KBM-7 (cell line): ENCODE measurements at regions not wholly inside any gene's neighbourhood (a gene's known extent, or its start where the extent isn't known, plus 50 kb on each side); places are given as distances from the start of the nearest gene placed in this dataset.

ENCODE experiments used
- DNase-seq: peaks from one replicate; pipeline ENCODE4 v3.0.0-alpha.2; 2015
- in situ Hi-C: fragments of 300-500 bp; cut with MboI; formaldehyde crosslinking; loops from 2 replicates; pipeline ENCODE4 v1.14.3; 2020; ENCODE audit warnings: low sequenced_read_pairs, low pct_unique_long_range_greater_than_20kb, mixed read lengths

DNA sequence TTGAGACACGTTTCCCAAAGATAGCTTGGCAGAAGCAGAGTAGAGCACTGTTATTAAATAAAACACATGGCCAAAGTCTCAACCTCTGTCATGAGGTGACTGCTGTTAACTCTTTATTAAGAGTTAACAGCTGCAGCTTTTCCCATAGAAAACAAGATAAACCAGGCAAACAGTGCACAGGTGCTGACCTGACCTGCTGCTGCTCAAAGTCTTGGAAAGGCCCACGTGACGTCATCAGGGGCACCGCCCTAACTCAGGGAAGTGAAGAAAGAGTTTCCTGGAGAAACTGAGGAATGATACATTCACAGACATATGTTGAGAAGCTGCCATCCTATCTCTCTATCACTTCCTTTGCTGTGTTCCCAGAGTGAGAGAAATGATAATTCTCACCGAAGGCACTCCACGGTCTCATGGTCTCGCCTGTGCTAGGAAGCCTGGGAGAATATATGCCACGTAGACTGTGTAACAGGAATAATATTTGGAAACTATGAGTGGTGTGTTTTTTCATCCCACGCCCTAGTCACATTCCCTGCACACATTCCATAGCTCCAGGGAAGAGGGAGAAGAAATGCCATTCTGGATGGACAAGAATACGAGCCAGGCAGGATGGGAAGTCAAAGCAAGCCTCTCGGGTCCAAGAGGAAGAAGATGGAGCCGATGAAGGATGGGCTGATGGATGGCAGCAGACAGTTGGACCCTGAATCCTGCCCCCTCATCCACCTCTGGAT is 146.2 kb upstream of the NFE2L3 start:
- in situ Hi-C loops = no loop called here
- no peak for DNase-seq

DNA sequence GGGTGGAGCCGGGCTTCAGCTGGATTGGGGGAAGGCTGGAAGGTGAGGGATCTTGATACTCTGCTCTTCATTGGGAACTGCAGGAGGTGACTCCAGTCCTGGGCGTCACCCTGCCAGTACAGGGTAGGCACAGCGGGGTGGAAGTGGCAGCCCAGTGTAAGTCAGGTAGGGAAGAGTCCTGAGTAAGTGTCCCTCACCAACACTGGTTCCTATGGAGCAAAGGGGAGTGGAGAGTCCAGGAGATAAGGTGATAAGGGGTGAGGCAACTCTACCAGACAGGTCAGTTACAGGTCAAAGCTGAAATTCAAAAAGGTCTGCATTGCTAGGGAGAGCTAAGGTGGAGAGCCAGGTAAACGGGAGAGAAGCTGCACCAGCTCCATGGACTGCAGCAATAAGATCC is 145.6 kb upstream of the NFE2L3 start:
- no peak for DNase-seq
- in situ Hi-C loops = no loop called here

DNA sequence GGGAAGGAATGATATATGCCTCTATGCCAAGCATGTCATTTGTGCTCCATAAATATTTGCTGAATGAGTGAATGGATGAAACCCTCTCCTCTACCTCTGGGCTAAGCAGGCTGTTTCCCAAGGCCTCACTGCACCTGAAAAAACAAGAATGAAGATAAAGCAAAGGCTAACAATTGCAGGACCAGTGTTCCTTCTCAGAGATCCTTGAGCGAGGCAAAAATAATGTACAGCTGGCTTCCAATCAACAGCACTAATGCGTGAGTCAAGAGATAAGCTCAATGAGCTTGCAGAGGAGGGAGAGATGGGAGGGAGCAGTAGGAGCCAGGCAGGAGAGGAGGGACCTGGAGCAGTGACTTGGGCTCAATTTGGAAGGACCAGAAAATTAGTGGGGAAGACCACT is 144.5 kb upstream of the NFE2L3 start:
- no peak for DNase-seq

DNA sequence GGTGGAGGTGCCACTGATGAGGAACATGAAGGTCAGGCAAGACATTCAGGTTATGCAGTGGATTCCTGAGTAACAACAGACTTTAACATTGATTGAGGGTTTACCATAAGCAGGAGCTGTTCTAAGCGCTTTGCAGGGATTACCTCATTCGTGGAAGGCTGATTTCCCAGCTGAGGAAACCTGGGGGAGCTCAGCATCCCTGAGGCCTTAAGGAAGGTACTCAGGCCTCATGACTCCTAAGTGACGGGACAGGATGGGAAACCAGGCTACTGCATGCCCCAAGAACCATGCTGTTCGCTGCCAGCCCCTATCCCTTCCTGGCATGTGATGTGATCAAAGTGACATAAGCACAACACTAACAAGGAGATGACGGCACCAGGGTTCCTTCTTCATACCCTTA is 143.6 kb upstream of the NFE2L3 start:
- in situ Hi-C loops = no loop called here
- DNase-seq = no peak

More for the DNA sequence above, 144.5 kb upstream of the NFE2L3 start:
- in situ Hi-C loops = no loop called here

DNA sequence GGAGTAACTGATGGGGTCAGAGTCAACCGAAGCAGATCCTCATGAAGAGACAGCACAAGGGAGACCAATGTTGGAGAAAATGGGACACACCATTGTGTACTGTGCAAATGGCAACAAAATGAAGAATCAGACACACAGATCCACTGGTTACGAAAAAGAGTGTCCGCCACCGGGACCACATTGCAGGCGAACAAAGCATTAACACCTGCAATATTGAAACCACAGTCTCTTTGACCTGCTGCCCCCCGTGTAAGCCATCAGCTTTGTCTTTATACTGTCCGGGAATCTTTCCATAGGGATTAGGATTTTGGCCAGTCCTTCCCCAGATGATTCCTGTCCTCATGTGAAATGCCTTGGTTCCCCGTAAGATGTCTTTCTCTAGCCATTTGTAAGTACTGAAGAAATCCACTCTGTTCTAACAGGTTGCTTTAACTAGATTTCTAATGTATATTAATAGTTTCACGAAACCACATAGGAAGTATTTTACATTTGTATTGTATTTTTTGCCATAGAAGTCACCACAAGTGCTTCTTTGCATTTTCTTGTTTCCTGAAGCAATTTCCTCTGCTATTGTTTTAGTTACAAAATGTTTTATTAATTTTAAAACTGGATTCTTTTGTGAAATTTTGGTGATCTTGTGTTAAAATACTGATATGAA is 140.8 kb upstream of the NFE2L3 start:
- no peak for DNase-seq
- in situ Hi-C loops = no loop called here

DNA sequence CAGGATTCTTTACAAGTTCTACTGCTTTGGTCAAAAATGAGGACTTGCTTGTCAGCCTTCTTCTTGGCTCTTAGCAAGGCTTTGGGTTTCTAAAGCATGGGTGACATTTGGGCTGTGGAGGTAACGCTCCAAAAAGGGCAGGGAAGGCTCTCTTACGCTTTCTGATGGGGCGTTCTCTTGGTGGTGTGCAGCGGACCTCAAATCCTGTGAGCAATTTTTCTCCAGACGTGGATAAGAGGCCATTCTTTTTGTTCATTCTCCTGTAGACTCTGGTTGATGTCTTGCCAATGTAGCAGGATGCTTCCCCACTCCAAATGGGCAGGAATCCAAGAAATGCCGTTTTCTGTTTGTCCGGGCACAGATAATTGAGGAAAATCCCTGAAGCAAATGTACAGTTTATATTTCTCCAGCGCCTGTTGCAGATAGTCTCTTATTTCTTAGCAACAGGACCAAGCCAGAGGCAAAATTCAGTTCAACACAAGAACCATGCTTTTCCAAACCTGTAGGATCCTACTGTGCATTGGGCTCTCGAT is 138.4 kb upstream of the NFE2L3 start:
- in situ Hi-C loops = no loop called here
- DNase-seq = peak; percentile 9

DNA sequence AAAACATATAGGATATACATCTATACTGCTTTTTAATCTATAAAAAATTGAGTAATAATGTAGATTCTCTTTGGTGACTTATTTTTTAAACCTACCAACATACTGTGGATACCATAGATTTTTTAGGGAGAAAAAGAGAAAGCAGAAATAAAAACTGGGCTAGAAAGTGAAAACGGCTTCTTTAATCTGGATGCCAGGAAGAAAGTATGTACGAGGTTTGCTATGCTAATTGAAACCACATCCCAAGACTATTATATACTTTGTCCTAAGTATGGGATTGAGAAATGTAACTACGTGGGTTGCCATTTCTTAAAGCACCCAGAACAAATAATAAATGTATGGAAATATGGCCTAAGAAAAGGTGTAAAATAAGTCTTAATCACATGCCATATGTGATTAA is 129.0 kb upstream of the NFE2L3 start:
- DNase-seq = no peak
- in situ Hi-C loops = no loop called here

DNA sequence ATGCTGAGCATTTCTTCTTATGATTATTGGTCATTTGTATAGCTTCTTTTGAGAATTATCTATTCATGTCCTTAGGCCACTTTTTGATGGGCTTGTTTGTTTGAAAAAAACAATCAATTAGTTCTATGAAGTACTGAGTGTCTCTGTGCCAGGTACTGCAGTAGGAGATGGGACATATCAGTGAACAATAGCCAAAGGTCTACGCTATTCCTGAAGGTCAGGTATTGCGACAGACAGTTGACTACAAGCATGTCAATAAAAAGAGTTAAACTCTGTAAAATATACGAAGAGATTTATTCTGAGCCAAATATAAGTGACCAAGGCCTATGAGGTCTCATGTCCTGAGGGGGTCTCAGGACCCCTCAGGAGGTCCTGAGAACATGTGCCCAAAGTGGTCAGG is 122.1 kb upstream of the NFE2L3 start:
- DNase-seq = no peak
- in situ Hi-C loops = no loop called here

DNA sequence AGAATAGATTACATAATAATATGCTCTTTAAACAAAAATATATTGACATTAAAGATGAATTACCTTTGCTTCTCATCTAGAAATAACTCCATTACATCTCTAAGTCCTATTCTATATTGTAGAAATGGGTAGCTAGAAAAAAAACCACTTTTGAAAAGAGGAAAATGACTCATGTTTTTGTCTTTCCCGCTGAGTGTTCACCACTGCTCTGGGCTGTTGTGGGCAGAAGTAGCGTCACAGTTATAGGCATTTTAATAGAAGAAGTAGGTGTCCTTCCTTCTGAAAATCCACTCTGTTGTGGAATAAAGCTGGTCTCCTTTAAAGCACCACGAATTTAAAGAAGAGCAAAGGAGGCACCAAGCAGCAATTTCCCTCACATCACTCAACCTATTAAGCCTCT is 117.6 kb upstream of the NFE2L3 start:
- no peak for DNase-seq
- in situ Hi-C loops = no loop called here

DNA sequence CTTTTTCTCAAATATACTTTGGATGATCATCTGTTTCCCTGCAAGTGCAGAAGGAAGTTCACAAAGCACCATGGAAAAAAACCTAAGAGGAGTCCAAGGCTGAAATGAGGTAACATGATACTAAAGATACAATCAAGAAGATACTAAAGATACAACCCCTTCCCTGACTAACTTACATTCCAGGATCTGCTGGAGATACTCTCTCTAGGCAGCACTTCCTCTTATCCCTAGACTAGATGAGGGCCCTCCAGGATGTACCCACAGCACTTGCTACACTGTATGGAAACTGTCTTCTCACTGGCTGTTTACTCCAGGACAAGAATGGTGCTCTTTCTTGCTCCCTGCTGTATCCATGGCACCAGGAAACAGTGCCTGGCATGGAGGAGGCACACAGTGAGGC is 116.4 kb upstream of the NFE2L3 start:
- in situ Hi-C loops = no loop called here

DNA sequence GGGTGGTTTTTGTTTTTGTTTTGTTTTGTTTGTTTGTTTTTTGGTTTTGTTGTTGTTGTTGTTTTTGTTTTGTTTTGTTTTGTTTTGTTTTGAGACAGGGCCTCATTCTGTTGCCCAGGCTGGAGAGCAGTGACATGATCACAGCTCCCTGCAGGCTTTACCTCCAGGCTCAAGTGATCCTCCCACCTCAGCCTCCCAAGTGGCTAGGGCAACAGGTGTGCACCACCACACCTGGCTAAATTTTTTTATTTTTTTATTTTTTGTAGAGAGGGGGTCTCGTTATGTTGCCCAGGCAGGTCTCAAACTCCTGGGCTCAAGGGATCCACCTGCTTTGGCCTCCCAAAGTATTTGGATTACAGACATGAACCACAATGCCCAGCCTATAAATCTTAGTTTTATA is 115.9 kb upstream of the NFE2L3 start:
- in situ Hi-C loops = no loop called here
- no peak for DNase-seq

More for the DNA sequence above, 116.4 kb upstream of the NFE2L3 start:
- no peak for DNase-seq

DNA sequence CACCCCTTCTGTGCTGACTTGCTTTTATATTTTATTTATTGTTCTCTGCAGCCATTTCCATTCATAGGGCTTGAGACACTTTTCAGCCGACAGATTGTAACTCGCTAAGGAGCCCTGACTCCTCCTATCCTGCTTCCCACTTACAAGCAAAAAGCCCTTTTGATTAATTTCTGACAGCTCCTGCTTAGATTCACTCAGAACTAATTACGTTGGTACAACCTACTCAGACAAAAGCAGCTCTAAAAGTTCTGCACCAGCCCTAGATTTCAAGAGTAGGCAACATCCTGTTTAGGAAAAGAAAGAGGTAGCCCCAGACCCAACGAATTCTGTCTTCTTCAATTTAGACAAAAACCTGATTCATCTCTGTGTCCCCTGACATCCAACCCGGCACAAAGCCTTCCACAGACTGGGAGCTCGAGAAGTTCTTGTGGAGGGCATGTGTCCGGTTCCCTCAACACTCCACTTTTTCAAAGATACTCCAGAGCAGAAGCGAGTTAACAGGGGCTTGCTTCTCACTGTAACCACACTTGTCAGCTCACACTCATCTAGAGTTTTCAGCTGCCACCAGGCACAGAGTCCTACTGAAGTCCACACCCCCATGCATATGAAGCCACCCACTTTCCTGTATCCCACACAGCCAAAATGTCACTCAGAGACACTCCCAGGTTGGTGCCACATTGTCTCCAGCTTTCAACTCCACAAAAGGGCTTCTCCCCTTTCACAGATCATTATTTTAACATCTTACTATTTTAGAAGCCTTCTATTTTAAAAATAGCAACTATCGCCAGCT is 113.6 kb upstream of the NFE2L3 start:
- no peak for DNase-seq
- in situ Hi-C loops = no loop called here

DNA sequence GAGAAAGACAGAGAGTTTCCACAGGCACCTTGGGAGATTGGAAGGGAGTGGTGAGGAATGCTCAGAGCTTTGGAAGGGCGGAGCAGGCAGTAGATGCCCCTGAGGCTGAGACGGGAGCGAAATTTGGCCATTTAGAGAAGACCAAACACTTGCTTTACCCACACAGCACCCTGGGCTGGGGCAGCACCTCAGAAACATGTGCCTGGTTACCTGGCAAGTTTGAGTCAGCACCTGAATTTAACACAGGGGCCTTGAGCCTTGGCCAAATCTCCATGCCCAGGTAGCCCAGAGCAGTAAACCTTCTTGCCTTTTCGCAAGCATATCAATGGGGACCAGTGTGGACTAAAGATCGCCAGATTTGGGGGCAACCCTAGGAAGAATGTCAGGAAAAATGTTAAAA is 111.9 kb upstream of the NFE2L3 start:
- DNase-seq = no peak

DNA sequence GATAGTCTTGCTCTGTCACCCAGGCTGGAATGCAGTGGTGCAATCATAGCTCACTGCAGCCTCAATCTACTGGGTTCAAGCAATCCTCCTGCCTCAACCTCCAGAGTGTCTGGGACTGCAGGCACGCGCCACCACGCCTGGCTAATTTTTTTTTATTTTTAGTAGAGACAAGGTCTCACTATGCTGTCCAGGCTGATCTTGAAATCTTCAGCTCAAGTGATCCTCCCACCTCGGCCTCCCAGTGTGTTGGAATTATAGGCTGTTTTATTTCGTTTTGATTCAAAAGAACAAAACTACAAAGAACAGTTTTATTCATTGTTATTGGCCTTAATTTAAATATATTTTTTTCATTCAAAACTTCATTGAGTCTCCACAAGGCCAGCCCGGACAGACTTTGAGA is 109.8 kb upstream of the NFE2L3 start:
- DNase-seq = no peak
- in situ Hi-C loops = no loop called here

More for the DNA sequence above, 111.9 kb upstream of the NFE2L3 start:
- in situ Hi-C loops = no loop called here

DNA sequence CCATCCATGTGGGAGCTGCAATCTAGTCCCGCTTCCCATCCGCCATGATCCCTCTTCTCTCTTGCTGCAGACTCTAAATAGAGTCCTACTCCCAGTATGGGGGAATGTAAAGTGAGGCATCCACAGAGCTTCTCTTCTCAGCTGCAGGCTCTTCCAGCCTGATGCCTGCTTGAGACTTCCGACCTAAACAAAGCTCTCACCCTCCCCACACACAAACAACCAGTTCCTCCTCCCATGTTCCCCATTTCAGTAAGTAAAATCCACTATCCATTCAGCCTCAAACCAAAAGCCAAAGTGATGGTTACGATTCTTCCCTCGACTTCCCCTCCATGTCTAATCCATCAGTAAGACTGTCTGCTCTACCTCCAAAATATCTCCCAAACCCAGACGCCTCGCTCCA is 108.2 kb upstream of the NFE2L3 start:
- in situ Hi-C loops = no loop called here
- no peak for DNase-seq

DNA sequence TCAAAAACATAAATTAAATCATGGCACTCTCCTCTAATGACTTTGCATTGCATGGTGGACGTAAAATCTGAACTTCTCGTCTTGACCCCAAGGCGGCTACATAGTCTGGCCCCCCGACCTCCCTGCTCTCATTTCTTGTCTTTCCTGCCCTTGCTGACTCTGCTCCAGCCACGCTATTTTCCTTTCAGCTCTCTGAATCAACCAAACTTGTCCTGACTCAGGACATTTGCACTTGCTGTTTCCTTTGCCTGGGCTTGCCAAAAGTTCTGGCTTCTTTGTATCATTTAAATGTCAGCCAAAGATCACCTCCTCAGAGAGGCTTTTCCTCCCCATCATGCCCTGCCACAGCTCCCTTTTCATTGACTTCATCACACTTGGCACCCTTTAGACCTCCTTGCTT is 107.7 kb upstream of the NFE2L3 start:
- in situ Hi-C loops = no loop called here
- no peak for DNase-seq

DNA sequence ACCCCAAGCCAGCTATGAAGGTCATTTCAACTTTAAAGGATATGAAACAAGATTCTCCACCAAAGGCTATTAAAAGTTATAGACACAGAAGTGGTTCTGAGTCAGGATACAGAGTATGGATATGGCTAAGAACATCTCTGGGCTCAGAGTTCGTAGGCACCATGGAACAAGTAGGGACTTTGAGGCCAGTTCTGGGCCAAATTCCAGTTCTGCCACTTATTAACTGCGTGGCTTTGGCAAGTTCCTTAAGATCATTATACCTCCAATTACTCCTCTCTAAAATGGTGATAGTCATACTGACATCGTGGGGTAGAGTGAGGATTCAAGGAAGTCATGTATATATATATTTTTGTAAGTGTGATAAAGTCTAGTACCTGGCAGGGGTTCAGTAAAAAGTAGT is 105.8 kb upstream of the NFE2L3 start:
- no peak for DNase-seq
- in situ Hi-C loops = no loop called here

DNA sequence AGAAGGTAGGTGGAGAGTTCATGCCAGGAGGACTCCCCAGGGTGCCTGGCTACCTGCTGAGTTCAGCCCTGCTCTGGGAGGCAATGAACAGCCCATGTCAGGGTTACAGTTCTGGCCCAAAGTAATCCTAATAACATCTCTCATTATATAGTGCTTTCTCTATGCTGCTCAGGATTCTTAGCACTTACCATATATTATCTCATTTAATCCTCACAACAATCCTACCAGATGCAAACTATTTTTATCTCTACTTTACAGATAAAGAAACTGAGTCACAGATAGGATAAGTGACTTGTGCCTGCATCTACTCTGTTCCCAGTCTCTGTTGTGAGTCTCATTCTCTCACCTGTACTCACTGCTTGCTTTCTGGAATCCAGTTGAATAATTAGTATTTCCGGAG is 105.1 kb upstream of the NFE2L3 start:
- DNase-seq = no peak
- in situ Hi-C loops = no loop called here

DNA sequence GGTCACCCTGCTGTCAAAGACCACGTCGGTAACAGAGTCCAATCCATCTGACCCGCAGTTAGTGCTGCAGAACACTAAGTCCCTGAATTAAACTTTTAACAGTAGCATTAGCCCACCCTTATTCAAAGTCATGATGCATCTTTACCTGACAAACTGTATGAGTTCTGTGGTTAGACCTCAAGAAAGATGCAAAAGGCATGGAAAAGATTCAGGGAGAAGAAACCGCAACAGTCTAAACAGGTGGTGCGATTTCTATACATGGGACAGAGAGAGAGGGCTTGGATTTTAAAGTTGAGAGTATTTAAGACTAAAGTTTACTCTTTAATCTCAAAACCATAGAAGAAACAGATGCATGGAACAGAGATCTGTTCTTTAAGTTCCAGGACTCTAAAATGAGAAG is 103.3 kb upstream of the NFE2L3 start:
- in situ Hi-C loops = no loop called here

DNA sequence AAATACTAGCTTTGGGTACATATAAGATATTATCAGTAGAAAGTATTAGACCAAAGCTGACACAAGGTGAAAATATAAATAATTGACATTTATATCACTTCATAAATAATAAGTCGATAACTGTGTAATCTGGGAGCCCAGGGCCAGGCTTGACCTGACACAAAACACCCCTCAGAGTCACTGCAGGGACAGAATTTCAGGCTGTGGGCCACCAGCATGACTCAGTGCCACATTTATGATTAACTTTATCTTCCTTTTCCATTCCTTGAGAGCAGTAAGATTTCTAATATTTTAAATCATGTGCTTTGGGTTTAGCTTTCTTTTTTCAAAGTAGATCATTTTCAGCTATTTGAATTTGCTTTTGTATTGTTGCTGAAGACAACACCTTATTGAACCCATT is 102.9 kb upstream of the NFE2L3 start:
- in situ Hi-C loops = no loop called here
- no peak for DNase-seq

More for the DNA sequence above, 103.3 kb upstream of the NFE2L3 start:
- no peak for DNase-seq
